ENCODE measurements at regions not wholly inside any gene's neighbourhood (a gene's known extent, or its start where the extent isn't known, plus 50 kb on each side); places are given as distances from the start of the nearest gene placed in this dataset.
"Not testable (repeated sequence)": the region's sequence is repeated elsewhere in the genome, so short reads cannot be mapped to it uniquely, and the experiment has no call there.

- no peaks in the 10 kb centered on the region for H3K36me3 Mint-ChIP-seq (ENCODE audit: low read depth)
- no peaks in the 10 kb centered on the region for H3K9me3 Mint-ChIP-seq
Measured at GRCh38 chr5:153361735-153362409, 128.6 kb upstream of the GRIA1 start.

GRCh38 chr5:153365547-153365946 is 124.9 kb upstream of the GRIA1 start:
- no peak overlapping the region for H3K4me3 Mint-ChIP-seq
- no peaks in the 10 kb centered on the region for H3K9me3 Mint-ChIP-seq
- no peaks in the 10 kb centered on the region for H3K36me3 Mint-ChIP-seq (ENCODE audit: low read depth)
- peaks cover 14% of the 10 kb centered on the region for H3K4me1 Mint-ChIP-seq
- no peak overlapping the region for H3K27ac Mint-ChIP-seq
- TF ChIP-seq CTCF (IDR thresholded peaks at IDR 0.05; ENCODE audit: unreplicated experiment in 3 of 3) = no peak
- H3K27me3 Mint-ChIP-seq (ENCODE audit: low read depth) = no peaks in the 10 kb centered on the region

More at GRCh38 chr5:153361735-153362409, 128.6 kb upstream of the GRIA1 start:
- TF ChIP-seq CTCF (IDR thresholded peaks at IDR 0.05; ENCODE audit: unreplicated experiment in 3 of 3) = no peak
- H3K4me1 Mint-ChIP-seq = peaks cover 6% of the 10 kb centered on the region
- H3K27me3 Mint-ChIP-seq (ENCODE audit: low read depth) = no peaks in the 10 kb centered on the region
- H3K27ac Mint-ChIP-seq = no peak overlapping the region
- no peak overlapping the region for H3K4me3 Mint-ChIP-seq

- H3K4me1 Mint-ChIP-seq = peaks cover 14% of the 10 kb centered on the region
- no peaks in the 10 kb centered on the region for H3K36me3 Mint-ChIP-seq (ENCODE audit: low read depth)
- no peaks in the 10 kb centered on the region for H3K27me3 Mint-ChIP-seq (ENCODE audit: low read depth)
- TF ChIP-seq CTCF (IDR thresholded peaks at IDR 0.05; ENCODE audit: unreplicated experiment in 3 of 3) = no peak
- no peaks in the 10 kb centered on the region for H3K9me3 Mint-ChIP-seq
- no peak overlapping the region for H3K4me3 Mint-ChIP-seq
- H3K27ac Mint-ChIP-seq = no peak overlapping the region
Measured at GRCh38 chr5:153367466-153367865, 123.0 kb upstream of the GRIA1 start.

GRCh38 chr5:153372425-153373129 is 117.9 kb upstream of the GRIA1 start:
- H3K4me1 Mint-ChIP-seq = peaks cover under 1% of the 10 kb centered on the region
- no peak overlapping the region for H3K4me3 Mint-ChIP-seq
- H3K36me3 Mint-ChIP-seq (ENCODE audit: low read depth) = no peaks in the 10 kb centered on the region
- no peaks in the 10 kb centered on the region for H3K27me3 Mint-ChIP-seq (ENCODE audit: low read depth)
- H3K9me3 Mint-ChIP-seq = no peaks in the 10 kb centered on the region
- H3K27ac Mint-ChIP-seq = no peak overlapping the region
- no peak for TF ChIP-seq CTCF (IDR thresholded peaks at IDR 0.05; ENCODE audit: unreplicated experiment in 3 of 3)

GRCh38 chr5:153373130-153373498 is 117.4 kb upstream of the GRIA1 start:
- H3K9me3 Mint-ChIP-seq = no peaks in the 10 kb centered on the region
- no peaks in the 10 kb centered on the region for H3K36me3 Mint-ChIP-seq (ENCODE audit: low read depth)
- no peak overlapping the region for H3K27ac Mint-ChIP-seq
- H3K4me1 Mint-ChIP-seq = no peaks in the 10 kb centered on the region
- no peaks in the 10 kb centered on the region for H3K27me3 Mint-ChIP-seq (ENCODE audit: low read depth)
- TF ChIP-seq CTCF (IDR thresholded peaks at IDR 0.05; ENCODE audit: unreplicated experiment in 3 of 3) = no peak
- H3K4me3 Mint-ChIP-seq = no peak overlapping the region

GRCh38 chr5:153381630-153382029 is 108.8 kb upstream of the GRIA1 start:
- H3K9me3 Mint-ChIP-seq = peaks cover 23% of the 10 kb centered on the region
- H3K4me3 Mint-ChIP-seq; H3K36me3 Mint-ChIP-seq (ENCODE audit: low read depth); H3K27ac Mint-ChIP-seq; H3K27me3 Mint-ChIP-seq (ENCODE audit: low read depth); H3K4me1 Mint-ChIP-seq: not testable (repeated sequence)

All from nephron (organoid).